ENCODE measurements at regions not wholly inside any gene's neighbourhood (a gene's known extent, or its start where the extent isn't known, plus 50 kb on each side); places are given as distances from the start of the nearest gene placed in this dataset.
"Not testable (repeated sequence)": the region's sequence is repeated elsewhere in the genome, so short reads cannot be mapped to it uniquely, and the experiment has no call there.

DNA sequence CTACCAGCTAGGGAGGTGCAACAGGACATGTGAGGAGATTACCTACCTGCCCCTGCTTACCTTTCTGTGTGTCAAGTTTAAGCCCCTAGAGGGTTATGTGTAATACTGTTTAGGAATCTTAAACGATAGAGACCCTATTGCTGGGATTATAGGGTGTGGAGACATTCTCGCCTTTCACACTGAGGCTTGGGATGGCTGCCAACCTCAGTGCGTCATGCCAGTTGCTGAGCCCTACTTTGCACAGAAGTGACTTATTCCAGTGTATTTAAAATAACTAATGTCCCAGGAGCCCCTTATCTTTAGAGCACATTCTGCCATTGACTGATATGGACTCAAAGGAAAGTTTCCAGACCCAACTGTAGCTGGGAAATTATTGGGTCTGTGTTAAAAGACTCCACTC, 76.6 kb upstream of the XPA start:
- no peak for DNase-seq

- no peak for DNase-seq
These were observed 77.5 kb upstream of the XPA start for GRCh38 chr9:97774673-97775072.

DNA sequence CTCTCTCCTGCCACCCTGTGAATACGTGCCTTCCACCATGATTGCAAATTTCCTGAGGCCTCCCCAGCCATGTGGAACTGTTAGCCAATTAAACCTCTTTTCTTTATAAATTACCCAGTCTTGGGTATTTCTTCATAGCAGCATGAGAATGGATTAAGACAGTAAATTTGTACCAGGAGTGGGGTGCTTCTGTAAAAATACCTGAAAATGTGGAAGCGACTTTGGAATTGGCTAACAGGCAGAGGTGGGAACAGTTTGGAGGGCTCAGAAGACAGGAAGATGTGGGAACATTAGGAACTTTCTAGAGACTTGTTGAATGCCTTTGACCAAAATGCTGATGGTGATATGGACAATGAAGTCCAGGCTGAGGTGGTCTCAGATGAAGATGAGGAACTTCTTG, 74.3 kb upstream of the FOXE1 start:
- not testable (repeated sequence) for DNase-seq

GRCh38 chr9:97779608-97780007, 73.4 kb upstream of the FOXE1 start:
- no peak for DNase-seq

DNA sequence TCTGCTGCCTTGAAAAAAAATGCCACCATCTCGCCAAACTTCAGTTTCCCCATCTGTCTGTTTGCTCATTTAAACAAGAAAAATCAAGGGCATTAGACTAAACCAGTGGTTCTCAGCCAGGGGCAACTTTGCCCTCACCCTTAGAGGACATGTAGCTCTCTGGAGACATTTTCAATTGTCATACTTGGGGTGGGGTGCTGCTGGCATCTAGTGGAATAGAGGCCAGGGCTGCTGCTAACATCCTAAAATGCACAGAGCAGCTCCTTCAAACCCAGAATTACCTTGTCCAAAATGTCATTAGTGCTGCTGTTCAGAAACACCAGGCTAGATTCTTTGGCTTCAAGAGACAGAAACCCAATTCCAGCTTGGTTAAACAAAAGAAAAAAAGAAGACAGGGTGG, 71.1 kb upstream of the FOXE1 start:
- no peak for DNase-seq

DNA sequence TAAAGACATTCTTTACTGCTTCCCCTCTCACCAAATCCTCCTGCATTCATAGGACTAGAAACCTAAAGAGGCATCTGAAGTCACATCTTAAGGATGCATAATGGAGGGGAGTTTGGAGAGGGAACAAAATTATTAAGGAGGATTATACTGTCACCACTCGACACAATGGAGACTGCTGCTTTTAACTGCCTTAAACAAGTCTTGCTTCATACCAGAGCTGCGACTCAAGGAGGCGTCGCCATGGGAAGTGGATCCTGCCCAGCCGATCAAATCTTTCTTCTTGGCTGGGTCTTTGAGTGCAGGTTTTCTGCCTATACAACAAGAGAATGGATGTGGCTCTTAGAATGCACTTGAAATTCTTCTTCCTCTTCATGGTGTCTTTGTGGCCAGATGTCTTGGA, 66.7 kb upstream of the FOXE1 start:
- no peak for DNase-seq

- no peak for DNase-seq
These were observed 65.5 kb upstream of the FOXE1 start for GRCh38 chr9:97787551-97787950.

DNA sequence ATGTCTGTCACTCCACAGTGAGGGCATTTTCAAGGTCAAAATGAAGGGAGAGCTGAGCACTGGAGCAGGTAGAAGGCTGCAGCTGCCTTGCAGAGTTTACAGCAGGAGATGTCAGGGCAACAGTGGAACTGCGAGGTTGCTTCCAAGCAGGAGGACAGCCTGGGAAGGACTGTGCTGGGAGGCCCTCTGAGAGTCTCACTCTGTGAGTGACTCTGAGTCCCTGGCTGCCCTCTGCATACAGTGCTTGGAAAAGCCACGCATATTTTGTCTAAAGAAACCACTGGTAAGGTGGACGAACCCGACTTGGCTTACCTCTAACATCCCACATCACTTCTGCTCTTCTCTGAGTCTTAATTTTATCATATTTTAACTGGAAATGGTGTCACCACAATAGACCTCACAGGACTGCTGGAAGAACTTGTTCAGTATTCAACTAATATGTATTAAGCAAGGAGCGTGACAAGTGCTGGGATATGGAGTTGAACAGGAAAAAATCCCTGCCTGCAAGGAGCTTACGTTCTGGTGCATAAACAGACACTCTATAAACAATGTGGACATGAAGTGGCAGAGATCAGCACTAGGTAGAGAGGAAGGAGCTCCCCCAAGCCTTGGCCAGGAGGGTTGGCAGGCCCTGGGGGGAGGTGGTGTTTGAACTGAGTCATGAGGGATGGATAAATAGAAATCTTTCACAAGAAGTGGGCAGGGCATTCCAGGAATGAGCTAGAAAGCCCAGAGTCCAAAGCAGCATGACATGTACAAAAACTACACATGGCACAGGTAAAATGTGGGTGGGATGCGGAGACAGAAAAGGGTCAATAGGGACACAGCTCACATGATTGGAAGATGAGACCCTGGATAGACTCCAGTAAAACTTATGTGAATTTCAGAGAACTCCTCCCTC, 64.0 kb upstream of the FOXE1 start:
- no peak for DNase-seq

DNA sequence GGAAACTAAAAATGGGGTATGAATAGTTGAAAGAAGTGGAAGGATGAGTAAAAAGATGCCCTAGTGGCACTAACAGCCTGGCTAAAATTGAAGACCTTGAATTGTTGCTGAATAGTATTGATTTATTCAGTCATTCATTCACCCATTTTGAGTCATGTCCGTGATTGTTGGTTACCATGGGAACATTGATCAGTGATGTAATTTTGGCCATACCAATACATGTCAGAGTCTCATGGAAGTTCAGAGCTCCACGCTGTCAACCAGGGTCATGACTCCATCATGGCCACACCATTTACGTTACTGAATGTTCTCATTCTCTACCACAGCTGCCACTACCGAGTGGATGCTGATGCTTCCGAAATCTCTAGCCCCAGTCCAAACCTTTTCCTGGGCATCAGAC, 62.5 kb upstream of the FOXE1 start:
- no peak for DNase-seq

DNA sequence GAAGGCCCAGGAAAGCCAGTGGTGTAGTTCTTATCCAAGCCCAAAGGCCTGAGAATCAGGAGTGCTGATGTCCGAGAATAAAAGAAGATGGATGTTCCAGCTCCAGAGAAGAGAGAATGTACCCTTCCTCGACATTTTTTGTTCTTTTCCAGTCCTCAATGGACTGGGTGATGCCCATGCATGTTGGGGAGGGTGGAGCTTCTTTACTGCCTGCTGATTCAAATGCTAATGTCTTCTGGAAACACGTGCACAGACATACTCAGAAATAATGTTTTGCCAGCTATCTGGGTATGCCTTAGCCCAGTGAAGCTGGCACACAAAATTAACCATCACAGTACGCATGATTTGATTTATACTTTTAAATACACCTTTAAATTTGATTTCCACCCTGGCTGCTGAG, 61.5 kb upstream of the FOXE1 start:
- no peak for DNase-seq

DNA sequence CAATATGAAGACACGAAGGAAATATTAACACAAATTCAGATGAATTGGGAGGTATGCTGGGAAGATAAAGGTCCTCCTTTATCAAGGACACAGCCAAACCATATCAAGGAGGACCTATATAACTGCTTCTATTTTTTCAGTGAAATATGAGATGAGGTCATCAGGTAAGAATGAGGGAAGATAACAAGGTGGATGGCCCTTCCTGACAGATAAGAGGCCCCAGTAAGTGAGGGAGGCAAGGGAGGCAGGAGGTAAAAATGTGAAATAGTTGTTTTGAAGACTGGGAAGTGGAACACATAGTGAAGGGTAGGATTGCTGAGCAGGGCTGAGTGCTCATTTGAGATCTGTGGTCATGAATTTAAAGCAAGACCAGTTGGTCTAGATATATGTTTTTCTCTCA, 60.0 kb upstream of the FOXE1 start:
- no peak for DNase-seq

- no peak for DNase-seq
These were observed 58.4 kb upstream of the FOXE1 start for GRCh38 chr9:97794666-97795065.

DNA sequence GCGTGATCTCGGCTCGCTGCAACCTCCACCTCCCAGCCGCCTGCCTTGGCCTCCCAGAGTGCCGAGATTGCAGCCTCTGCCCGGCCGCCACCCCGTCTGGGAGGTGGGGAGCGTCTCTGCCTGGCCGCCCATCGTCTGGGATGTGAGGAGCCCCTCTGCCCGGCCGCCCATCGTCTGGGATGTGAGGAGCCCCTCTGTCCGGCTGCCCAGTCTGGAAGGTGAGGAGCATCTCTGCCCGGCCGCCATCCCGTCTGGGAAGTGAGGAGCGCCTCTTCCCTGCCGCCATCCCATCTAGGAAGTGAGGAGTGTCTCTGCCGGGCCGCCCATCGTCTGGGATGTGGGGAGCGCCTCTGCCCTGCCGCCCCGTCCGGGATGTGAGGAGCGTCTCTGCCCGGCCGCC, 56.9 kb upstream of the FOXE1 start:
- DNase-seq, result not testable (repeated sequence)

DNA sequence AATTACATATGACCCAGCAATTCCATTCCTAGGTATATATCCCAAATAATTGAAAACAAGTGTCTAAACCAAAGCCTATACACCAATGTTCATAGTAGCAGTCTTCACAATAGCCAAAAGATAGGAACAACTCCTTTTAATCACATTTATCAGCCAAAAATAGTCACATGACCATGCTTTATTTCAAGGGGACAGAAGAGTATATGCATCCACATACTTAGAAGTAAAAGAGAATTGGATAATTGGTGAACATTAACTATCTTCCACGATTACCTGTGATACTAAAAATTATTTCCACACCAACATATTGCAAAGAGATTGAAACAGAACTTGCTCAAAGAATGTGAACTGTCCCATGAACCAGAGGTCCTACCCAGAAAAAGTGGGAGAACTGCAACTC, 51.8 kb upstream of the FOXE1 start:
- no peak for DNase-seq

GRCh38 chr9:97802276-97802675, 50.8 kb upstream of the FOXE1 start:
- DNase-seq, result no peak

DNA sequence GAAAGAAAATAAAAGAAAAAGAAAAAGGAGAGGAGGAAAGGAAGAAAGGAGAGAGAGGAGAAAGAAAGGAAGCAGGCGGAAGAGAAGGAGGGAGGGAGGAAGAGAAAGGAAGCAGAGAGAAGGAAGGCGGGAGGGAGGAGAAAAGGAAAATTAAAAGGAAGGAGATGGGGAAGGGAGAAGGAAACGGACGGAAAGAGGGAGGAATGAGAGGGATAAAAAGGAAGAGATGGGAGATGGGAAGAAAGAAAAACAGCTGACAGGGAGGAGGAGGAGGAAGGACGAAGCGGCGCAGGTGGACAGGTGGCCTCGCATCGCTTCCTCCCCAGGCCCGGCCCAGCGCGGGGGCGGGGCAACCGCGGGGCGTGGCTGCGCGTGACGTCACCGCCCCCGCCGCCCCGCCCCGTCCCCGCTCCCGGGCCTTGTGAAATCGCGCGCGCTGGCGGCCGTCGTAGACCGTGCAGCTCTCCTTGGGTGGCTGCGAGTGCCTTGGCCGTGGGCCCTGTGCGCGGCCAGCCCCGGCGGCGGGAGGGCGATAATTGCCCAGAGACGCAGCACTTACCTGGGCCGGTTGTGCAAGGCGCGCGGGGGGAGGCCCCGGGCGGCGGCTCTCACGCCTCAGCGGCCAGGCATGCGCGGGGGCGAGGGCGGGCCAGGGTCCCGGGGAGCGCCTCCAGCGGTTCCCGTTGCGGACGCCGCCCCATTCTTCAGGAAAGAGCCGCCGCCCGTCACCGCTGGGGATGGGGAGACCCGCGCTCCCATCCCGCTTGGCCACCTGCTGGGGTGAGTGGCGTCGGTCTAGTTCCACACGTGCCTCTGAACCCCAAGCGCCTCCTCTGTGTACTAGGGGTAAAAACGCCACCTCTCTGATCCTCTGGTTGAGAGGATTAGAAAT, 49.6 kb upstream of the FOXE1 start:
- peak; percentile 57 for DNase-seq
